Panc1 (cell line): ENCODE measurements at regions not wholly inside any gene's neighbourhood (a gene's known extent, or its start where the extent isn't known, plus 50 kb on each side); places are given as distances from the start of the nearest gene placed in this dataset.

Experiments
- CTCF ChIP-seq: fragments of 450-650 bp; IDR thresholded peaks from 2 replicates; pipeline ENCODE4 v1.5.1; 2017; ENCODE audit warnings: mild to moderate bottlenecking
- POLR2AphosphoS5 ChIP-seq: IDR thresholded peaks from 2 replicates; pipeline ENCODE4 v1.6.1; 2012; ENCODE audit warnings: mild to moderate bottlenecking, low read depth, low read length, moderate library complexity
- REST ChIP-seq, 2 experiments: IDR thresholded peaks; 2 replicates each; pipeline ENCODE4 v1.6.1; 2011 to 2012; ENCODE audit warnings: low read depth in 2 of 2, control low read depth in 1 of 2, low read length in 1 of 2, mild to moderate bottlenecking in 1 of 2, moderate library complexity in 1 of 2; ENCODE audit not compliant: insufficient read depth in 1 of 2
- SIN3A ChIP-seq: IDR thresholded peaks from 2 replicates; pipeline ENCODE4 v1.6.1; 2012; ENCODE audit warnings: low read depth, mild to moderate bottlenecking, low read length, moderate library complexity, borderline replicate concordance; ENCODE audit not compliant: insufficient read depth

GRCh38 chr6:111952274-111952673 is 79.0 kb upstream of the FYN start:
- no peak for TF ChIP-seq CTCF
- no peak for TF ChIP-seq POLR2AphosphoS5
- TF ChIP-seq SIN3A = no peak
- no peak for TF ChIP-seq REST (IDR thresholded peaks at IDR 0.05; ENCODE audit: insufficient read depth in 1 of 2, low read depth in 2 of 2, low read length in 1 of 2)
